Nephron (organoid): ENCODE measurements at regions not wholly inside any gene's neighbourhood (a gene's known extent, or its start where the extent isn't known, plus 50 kb on each side); places are given as distances from the start of the nearest gene placed in this dataset.

Source experiments
- H3K27ac Mint-ChIP-seq, 3 experiments: 2 replicates each; pipeline ENCODE4 v1.8.0; 2020; ENCODE audit warnings: mixed read lengths in 3 of 3, mild to moderate bottlenecking in 2 of 3, moderate library complexity in 1 of 3
- H3K27me3 Mint-ChIP-seq: 2 replicates; pipeline ENCODE4 v1.8.0; 2021; ENCODE audit warnings: low read depth, mild to moderate bottlenecking, moderate library complexity, mixed read lengths
- H3K36me3 Mint-ChIP-seq: 2 replicates; pipeline ENCODE4 v1.8.0; 2020; ENCODE audit warnings: low read depth, mixed read lengths
- H3K4me1 Mint-ChIP-seq: 2 replicates; pipeline ENCODE4 v1.8.0; 2020; ENCODE audit warnings: mixed read lengths
- H3K4me3 Mint-ChIP-seq, 3 experiments: 2 replicates each; pipeline ENCODE4 v1.8.0; 2020; ENCODE audit warnings: mild to moderate bottlenecking in 3 of 3, mixed read lengths in 3 of 3, moderate library complexity in 2 of 3
- H3K9me3 Mint-ChIP-seq: 2 replicates; pipeline ENCODE4 v1.8.0; 2020; ENCODE audit warnings: mixed read lengths
- CTCF ChIP-seq, 3 experiments: fragments of 200-600 bp; sonication (generic); IDR thresholded peaks; one replicate each; pipeline ENCODE4 v1.5.0; 2021; ENCODE audit warnings: antibody characterized with exemption in 3 of 3; ENCODE audit not compliant: unreplicated experiment in 3 of 3

- no peak for TF ChIP-seq CTCF (IDR thresholded peaks at IDR 0.05; ENCODE audit: unreplicated experiment in 3 of 3)
- peak overlapping the region; percentile 87 to 97 (median 95) for H3K27ac Mint-ChIP-seq
- peak overlapping the region in 1 of 3 experiments; percentile 46 for H3K4me3 Mint-ChIP-seq
- H3K9me3 Mint-ChIP-seq, result no peaks in the 10 kb centered on the region
- no peaks in the 10 kb centered on the region for H3K27me3 Mint-ChIP-seq
- H3K36me3 Mint-ChIP-seq, result no peaks in the 10 kb centered on the region
- H3K4me1 Mint-ChIP-seq, result peaks cover 45% of the 10 kb centered on the region
Observed at GRCh38 chr12:92503971-92504593, 198.7 kb upstream of the PLEKHG7 start.

DNA sequence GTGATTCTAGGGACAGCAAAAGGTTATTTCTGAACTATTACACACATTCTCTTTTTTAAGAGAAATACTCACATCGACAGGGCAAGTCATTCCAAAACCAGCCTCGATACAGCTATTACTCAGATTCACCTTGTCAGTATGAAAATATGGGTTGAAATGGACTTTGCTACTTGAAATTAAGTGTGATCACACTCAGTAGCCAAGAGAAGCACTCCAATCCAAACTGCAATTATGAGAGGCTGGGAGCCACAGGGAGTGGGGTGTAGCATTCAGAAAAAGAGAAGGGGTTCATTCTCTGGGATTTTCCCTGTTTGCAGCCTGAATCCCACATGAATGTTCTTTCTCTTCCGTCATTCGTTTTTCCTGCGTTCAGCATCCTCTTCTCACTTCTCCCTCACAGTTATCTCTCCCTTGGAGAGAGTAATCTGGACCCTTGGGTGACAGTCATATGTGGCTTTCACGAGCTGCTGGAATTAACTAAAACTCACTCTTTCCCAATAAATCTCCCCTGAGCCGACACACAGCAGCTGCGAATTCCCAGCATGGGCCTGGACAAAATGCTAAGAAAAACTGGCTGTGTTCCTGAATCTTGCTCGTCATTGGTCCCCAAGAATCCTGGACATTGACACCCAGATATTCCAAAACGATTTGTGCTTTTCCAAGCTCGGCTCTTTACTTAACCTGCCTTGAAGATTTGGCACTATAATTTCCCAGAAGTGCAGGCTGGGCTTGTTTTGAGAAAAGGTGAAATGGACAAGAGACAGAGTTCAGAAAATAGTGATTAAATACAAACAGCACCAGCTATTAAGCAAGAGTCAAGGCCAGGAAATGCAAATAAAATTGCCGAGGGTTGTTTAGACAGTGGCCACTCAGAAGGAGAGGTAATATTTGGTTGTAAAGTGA, 199.5 kb upstream of the PLEKHG7 start:
- Mint-ChIP-seq H3K4me1 (peaks cover 45% of the 10 kb centered on the region), H3K27ac (peak overlapping the region; percentile 87 to 97 (median 95)), H3K27me3 (no peaks in the 10 kb centered on the region), H3K4me3 (peak overlapping the region in 1 of 3 experiments; percentile 46), H3K36me3 (no peaks in the 10 kb centered on the region), H3K9me3 (no peaks in the 10 kb centered on the region)
- no peak for TF ChIP-seq CTCF (IDR thresholded peaks at IDR 0.05; ENCODE audit: unreplicated experiment in 3 of 3)

- TF ChIP-seq CTCF (IDR thresholded peaks at IDR 0.05; ENCODE audit: unreplicated experiment in 3 of 3), result peak in 1 of 3 experiments; percentile 16
- no peaks in the 10 kb centered on the region for H3K27me3 Mint-ChIP-seq
- H3K9me3 Mint-ChIP-seq, result no peaks in the 10 kb centered on the region
- H3K27ac Mint-ChIP-seq, result peak overlapping the region; percentile 87 to 97 (median 95)
- peak overlapping the region in 1 of 3 experiments; percentile 45 for H3K4me3 Mint-ChIP-seq
- no peaks in the 10 kb centered on the region for H3K36me3 Mint-ChIP-seq
- peaks cover 45% of the 10 kb centered on the region for H3K4me1 Mint-ChIP-seq
Observed at GRCh38 chr12:92502417-92503028, 200.3 kb upstream of the PLEKHG7 start.

- Mint-ChIP-seq H3K27ac (no peak overlapping the region), H3K9me3 (peaks cover 2% of the 10 kb centered on the region), H3K4me1 (peaks cover 11% of the 10 kb centered on the region), H3K27me3 (no peaks in the 10 kb centered on the region), H3K36me3 (no peaks in the 10 kb centered on the region), H3K4me3 (no peak overlapping the region)
- no peak for TF ChIP-seq CTCF (IDR thresholded peaks at IDR 0.05; ENCODE audit: unreplicated experiment in 3 of 3)
Observed at GRCh38 chr12:92496790-92497189, 206.0 kb upstream of the PLEKHG7 start.

GRCh38 chr12:92495108-92495507, 207.7 kb upstream of the PLEKHG7 start:
- Mint-ChIP-seq H3K27me3 (no peaks in the 10 kb centered on the region), H3K4me3 (no peak overlapping the region), H3K4me1 (peaks cover 11% of the 10 kb centered on the region), H3K36me3 (no peaks in the 10 kb centered on the region), H3K9me3 (peaks cover 4% of the 10 kb centered on the region), H3K27ac (peak overlapping the region in 2 of 3 experiments; percentile 27 to 56)
- no peak for TF ChIP-seq CTCF (IDR thresholded peaks at IDR 0.05; ENCODE audit: unreplicated experiment in 3 of 3)
